GM18511 (cell line): ENCODE measurements at regions not wholly inside any gene's neighbourhood (a gene's known extent, or its start where the extent isn't known, plus 50 kb on each side); places are given as distances from the start of the nearest gene placed in this dataset.

Source experiments
- ATAC-seq: cut with Tn5 transposase; IDR thresholded peaks from one replicate; pipeline ENCODE4 v1.9.1; 2021; ENCODE audit warnings: mild to moderate bottlenecking, moderate library complexity; ENCODE audit not compliant: unreplicated experiment

GRCh38 chr18:64488698-64489097 is 339.8 kb upstream of the LINC00305 start:
- no peak for ATAC-seq

- ATAC-seq: no peak
Observed at GRCh38 chr18:64474773-64475172, 325.9 kb upstream of the LINC00305 start.

GRCh38 chr18:64474255-64474654 is 325.4 kb upstream of the LINC00305 start:
- no peak for ATAC-seq

GRCh38 chr18:64449434-64449833 is 300.5 kb upstream of the LINC00305 start:
- ATAC-seq: no peak

GRCh38 chr18:64444819-64445218 is 295.9 kb upstream of the LINC00305 start:
- ATAC-seq: no peak

GRCh38 chr18:64438178-64438577 is 289.3 kb upstream of the LINC00305 start:
- no peak for ATAC-seq

GRCh38 chr18:64436111-64436510 is 287.2 kb upstream of the LINC00305 start:
- no peak for ATAC-seq

GRCh38 chr18:64419156-64419555 is 270.3 kb upstream of the LINC00305 start:
- ATAC-seq: no peak

- ATAC-seq: no peak
Observed at GRCh38 chr18:64416990-64417389, 268.1 kb upstream of the LINC00305 start.

- ATAC-seq: no peak
Observed at GRCh38 chr18:64415218-64415617, 266.3 kb upstream of the LINC00305 start.

- no peak for ATAC-seq
Observed at GRCh38 chr18:64410685-64411084, 261.8 kb upstream of the LINC00305 start.

GRCh38 chr18:64409511-64409910 is 260.6 kb upstream of the LINC00305 start:
- peak; percentile 72 for ATAC-seq

- ATAC-seq: no peak
Observed at GRCh38 chr18:64407606-64408005, 258.7 kb upstream of the LINC00305 start.

GRCh38 chr18:64405161-64405560 is 256.3 kb upstream of the LINC00305 start:
- ATAC-seq: no peak

GRCh38 chr18:64403784-64404503 is 255.1 kb upstream of the LINC00305 start:
- ATAC-seq: peak; percentile 82

- no peak for ATAC-seq
Observed at GRCh38 chr18:64402636-64403035, 253.7 kb upstream of the LINC00305 start.

- ATAC-seq: no peak
Observed at GRCh38 chr18:64401268-64402060, 252.6 kb upstream of the LINC00305 start.

GRCh38 chr18:64399566-64399965 is 250.7 kb upstream of the LINC00305 start:
- no peak for ATAC-seq

GRCh38 chr18:64398320-64398719 is 249.4 kb upstream of the LINC00305 start:
- no peak for ATAC-seq

GRCh38 chr18:64392202-64392601 is 243.3 kb upstream of the LINC00305 start:
- no peak for ATAC-seq

- no peak for ATAC-seq
Observed at GRCh38 chr18:64384101-64384500, 235.2 kb upstream of the LINC00305 start.

GRCh38 chr18:64380117-64380516 is 231.2 kb upstream of the LINC00305 start:
- ATAC-seq: peak; percentile 99
